GM18870 (cell line): ENCODE measurements at regions not wholly inside any gene's neighbourhood (a gene's known extent, or its start where the extent isn't known, plus 50 kb on each side); places are given as distances from the start of the nearest gene placed in this dataset.

Experiments used
- ATAC-seq: cut with Tn5 transposase; IDR thresholded peaks from one replicate; pipeline ENCODE4 v1.9.1; 2021; ENCODE audit warnings: moderate library complexity; ENCODE audit not compliant: unreplicated experiment

- ATAC-seq, result no peak
These were observed 389.8 kb downstream of the HS3ST3B1 start for GRCh38 chr17:14690704-14691103.

GRCh38 chr17:14688134-14688533 lies 387.3 kb downstream of the HS3ST3B1 start:
- ATAC-seq, result no peak

DNA sequence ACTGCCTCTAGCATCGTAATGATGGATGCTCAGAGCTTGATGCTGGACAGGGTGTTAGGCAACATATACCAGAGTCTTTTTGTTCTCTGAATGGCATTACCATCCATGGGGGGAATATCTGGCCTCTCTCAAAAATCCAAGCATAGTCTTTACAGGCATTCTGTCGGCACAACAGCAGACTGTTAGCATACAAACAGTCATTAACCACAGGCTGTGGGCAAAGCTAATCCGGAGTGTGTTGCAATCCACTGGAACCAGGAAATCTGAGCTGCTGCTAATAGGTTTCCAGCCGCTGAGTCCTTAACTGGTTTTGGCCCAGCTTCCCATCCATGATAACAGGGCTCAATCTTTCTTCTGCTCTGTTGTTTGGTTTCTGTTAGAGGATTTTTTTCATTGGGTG lies 371.9 kb downstream of the HS3ST3B1 start:
- no peak for ATAC-seq

GRCh38 chr17:14670861-14671260 lies 370.0 kb downstream of the HS3ST3B1 start:
- ATAC-seq, result no peak

GRCh38 chr17:14664511-14664910 lies 363.6 kb downstream of the HS3ST3B1 start:
- ATAC-seq, result no peak

- ATAC-seq, result no peak
These were observed 340.2 kb downstream of the HS3ST3B1 start for GRCh38 chr17:14641117-14641516.

DNA sequence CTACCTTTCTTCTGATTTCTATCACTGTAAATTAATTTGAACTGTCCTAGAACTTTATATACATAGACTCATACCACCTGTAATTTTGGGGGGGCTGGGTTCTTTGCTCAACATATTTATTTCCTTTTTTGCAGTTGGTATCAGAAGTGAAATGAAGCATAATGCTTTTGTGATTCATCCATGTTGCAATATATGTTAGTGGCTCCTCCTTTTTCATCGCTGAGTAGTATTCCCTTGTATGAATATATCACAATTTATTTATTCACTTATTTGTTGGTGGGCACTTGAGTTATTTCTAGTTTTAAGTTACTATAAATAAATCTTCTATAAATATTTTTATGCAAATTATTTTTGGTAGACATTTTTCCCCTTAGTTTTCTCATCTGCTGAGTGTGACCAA lies 336.4 kb downstream of the HS3ST3B1 start:
- ATAC-seq, result no peak

- ATAC-seq, result no peak
These were observed 329.7 kb downstream of the HS3ST3B1 start for GRCh38 chr17:14630621-14631020.

GRCh38 chr17:14630046-14630445 lies 329.2 kb downstream of the HS3ST3B1 start:
- no peak for ATAC-seq

- no peak for ATAC-seq
These were observed 321.8 kb downstream of the HS3ST3B1 start for GRCh38 chr17:14622615-14623101.

- ATAC-seq, result no peak
These were observed 321.1 kb downstream of the HS3ST3B1 start for GRCh38 chr17:14621826-14622614.

- no peak for ATAC-seq
These were observed 318.9 kb downstream of the HS3ST3B1 start for GRCh38 chr17:14619821-14620220.

DNA sequence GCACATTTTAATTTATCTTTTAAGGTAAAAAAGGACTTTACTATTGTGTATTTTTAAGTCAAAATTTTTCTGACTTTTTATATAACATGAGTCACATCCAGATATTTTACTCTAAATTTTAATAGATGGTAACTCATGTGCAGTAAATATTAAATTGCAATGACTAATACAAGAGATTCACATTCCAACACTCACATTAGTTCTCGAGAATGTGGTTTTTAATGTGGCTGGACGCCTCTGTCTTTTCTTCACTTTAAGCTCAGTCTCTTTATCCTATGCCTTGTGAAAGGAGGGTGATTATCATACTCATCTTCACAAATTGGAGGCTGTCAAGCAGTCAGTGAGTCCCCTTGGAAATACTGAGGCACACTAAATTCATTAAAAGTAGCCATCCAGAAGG lies 315.6 kb downstream of the HS3ST3B1 start:
- no peak for ATAC-seq

DNA sequence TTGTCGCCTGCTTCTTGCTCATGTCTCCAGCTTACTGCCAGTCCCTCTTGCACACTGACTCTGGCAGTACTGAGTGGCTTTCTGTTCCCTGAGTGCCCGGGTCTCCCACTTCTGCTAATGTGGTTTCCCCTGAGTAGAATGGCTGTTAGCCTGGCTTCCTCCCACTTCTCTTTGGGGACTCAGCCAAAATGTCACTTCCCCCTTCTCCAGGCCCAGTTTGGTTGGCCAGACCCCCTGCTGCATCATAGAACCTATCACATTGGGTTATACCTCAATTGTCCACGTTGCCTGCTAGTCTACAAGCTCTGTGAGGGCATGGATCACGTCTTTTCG lies 304.4 kb downstream of the HS3ST3B1 start:
- no peak for ATAC-seq

GRCh38 chr17:14604591-14605266 lies 303.8 kb downstream of the HS3ST3B1 start:
- no peak for ATAC-seq

DNA sequence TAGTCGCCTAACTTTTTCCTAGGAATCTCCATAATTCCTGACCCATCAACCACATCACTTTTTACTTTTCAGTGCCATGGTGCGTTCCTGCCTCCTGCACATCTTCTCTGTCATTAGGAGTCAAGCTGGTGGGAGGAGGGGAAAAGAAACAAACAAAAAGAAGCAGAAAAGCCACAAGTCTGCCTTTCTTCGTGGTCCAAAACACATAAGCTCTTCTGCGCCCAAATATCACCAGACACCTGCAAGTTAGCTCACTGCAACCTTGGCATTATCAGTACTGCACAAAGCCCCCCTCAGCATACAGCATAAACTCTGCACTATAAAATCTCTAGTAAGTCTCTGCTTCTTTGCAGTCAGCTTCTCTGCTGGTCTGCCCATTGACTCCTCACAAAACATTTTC lies 295.3 kb downstream of the HS3ST3B1 start:
- no peak for ATAC-seq

DNA sequence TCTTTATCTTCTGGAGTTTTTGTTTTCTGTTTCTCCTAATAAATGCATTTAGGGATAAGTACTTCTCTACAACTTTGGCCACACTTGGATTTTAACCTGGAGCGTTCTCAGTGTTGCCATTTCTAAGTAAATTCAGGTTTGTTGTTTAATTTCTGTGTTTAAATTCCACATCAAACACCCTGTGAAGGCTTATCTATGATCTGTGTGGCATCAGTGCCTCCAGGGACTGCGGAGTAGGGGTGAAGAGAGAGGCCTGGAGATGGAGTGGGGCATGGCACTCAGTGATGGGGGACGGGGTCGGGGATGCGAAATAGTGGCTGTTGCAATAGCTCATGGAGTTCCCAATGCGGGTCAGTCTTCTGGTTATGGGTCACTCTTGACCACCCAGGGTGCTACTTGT lies 294.8 kb downstream of the HS3ST3B1 start:
- no peak for ATAC-seq

DNA sequence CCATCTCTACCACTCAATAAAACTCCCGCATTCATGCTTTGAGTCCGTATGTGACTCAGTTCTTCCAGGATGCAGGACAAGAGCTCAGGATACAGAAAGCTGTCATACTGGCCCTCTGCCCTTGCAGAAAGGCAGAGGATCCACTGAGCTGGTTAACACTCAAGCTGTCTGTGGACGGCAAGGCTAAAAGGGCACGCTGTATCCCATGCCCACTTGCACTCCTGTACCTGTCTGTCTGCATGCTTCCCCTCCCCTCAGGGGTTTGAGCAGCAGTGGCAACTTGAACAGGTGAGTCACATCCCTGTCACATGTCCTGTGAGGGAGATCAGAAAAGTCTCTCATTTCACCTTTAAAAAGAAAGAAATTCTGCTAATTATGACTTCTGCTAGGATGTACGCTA lies 293.8 kb downstream of the HS3ST3B1 start:
- ATAC-seq, result no peak

- no peak for ATAC-seq
These were observed 293.1 kb downstream of the HS3ST3B1 start for GRCh38 chr17:14593956-14594355.

GRCh38 chr17:14590459-14591250 lies 289.8 kb downstream of the HS3ST3B1 start:
- no peak for ATAC-seq

- ATAC-seq, result no peak
These were observed 284.2 kb downstream of the HS3ST3B1 start for GRCh38 chr17:14585099-14585498.

DNA sequence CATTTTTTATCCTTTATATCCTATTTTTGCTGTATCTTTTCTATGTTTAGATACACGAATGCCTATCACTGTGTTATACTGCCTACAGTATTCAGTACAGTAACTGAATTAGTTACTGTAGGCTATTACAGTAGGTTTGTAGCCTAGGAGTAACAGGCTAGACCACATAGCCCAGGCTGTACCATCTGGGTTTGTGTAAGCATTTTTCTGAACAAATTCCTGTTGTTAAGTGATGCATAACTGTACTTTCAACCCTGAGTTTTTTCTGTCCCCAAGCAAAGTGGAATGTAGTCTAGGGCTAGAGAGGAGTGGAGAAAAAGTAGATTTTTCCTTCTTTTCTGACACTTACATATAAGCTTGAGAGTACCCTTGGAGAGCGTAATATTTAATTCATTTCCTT lies 282.1 kb downstream of the HS3ST3B1 start:
- no peak for ATAC-seq
